GM18502 (cell line): ENCODE measurements at regions not wholly inside any gene's neighbourhood (a gene's known extent, or its start where the extent isn't known, plus 50 kb on each side); places are given as distances from the start of the nearest gene placed in this dataset.

Experiments used
- ATAC-seq: cut with Tn5 transposase; IDR thresholded peaks from one replicate; pipeline ENCODE4 v1.9.1; 2021; ENCODE audit warnings: mild to moderate bottlenecking; ENCODE audit not compliant: unreplicated experiment, poor library complexity

DNA sequence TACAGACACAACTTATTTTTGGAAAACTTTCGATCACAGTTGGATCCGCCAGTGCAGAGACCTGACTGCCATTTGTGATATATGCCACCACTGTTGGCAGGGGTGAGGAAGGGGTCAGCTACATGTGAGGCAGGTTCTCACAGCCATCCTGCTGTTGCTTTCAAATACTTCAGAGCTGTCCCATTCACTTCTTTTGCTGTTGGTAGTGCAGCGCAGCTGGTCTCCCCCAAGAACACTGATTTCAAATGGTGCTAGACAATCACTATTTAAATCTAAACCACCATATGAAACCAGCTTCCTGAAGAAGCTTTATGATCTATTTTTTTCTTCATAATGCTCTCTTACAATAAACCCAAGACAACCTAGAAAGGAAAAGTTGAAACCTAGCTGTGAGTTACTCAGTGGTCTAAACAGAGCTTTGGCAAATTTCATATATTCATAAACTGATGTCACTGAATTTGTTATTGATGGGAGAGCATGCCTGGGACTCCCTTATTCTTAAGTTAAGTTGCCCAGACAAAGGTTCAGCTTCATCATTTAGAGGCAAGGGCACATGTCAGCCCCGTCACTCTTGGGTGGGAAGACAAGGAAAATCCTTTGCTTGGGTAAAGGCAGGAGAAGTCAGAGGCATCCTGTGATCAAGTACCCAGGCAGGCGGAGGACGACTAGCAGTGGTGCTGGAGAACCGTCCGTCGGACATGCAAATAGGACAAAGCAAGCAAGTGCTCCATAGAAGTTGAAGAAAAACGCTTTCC lies 143.4 kb upstream of the KLF14 start:
- no peak for ATAC-seq

DNA sequence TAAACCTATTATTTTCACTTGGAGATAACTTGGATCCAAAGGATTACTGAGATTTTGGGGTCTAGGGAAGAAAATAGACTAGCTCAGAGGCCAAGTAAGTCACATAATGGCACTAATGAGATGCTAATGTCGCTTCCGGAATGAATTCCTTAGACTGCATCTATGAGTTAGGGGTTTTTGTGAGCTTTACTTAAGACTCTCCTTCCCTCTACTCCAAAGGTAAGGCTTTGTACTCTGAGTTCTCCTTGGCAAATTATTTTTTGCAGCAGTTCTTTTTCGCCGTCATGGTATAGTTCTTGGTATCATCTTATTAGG lies 143.9 kb upstream of the KLF14 start:
- ATAC-seq, result no peak

DNA sequence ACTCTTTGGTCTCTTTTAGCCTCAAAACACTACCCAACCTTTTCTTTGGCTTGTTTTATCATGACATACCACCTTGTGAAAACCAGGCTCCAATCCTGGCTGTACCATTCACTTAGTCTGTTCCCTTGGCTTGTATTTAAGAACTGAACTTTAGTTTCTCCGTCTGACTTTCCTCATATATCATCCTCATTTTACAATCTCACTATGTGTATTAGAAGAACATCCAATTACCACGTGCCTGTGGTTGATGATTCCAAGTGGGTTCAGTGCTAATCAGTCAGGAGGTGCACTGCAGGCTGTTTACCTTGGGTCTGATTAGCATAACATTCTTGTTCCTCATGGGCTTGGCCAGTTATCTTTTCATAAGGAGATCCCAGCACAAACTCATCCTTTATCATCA lies 144.8 kb upstream of the KLF14 start:
- ATAC-seq, result no peak

DNA sequence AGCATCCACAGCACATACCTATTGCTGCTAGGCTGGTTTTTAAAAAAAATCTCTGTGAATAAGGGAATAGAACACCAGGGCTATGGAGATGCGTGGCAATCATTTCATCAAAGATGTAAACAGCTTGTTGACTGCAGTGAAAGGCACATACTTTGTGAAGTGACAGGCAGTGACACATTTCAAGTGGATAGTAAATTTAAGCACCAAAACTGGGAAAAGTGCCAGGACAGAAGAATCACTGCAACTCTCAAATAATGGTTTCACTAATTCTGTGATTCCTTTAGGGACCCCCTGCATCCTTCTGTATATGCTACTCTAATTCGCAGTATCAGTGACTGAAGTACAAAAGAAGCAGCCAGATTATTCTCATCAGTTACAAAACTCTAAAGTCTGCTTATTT lies 145.2 kb upstream of the KLF14 start:
- ATAC-seq, result no peak

DNA sequence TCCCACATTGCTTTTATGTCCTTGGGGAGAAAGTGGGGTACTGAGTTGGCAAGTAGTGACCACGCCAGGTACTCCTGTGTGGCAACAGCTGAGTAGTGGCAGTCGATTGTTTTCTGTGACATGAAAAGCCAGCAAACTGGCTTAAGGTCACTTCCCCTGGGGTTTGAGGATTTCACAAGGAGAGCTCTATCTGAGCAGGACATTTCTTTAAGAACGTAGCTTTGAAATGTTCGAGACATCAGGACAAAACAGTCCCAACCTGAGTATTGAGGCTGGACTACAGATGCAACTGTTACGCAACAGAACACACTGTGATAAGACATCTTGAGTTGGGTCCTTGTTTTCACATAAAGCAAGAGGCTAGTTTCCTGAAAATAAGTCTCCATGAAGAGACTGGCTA lies 146.7 kb upstream of the KLF14 start:
- no peak for ATAC-seq

DNA sequence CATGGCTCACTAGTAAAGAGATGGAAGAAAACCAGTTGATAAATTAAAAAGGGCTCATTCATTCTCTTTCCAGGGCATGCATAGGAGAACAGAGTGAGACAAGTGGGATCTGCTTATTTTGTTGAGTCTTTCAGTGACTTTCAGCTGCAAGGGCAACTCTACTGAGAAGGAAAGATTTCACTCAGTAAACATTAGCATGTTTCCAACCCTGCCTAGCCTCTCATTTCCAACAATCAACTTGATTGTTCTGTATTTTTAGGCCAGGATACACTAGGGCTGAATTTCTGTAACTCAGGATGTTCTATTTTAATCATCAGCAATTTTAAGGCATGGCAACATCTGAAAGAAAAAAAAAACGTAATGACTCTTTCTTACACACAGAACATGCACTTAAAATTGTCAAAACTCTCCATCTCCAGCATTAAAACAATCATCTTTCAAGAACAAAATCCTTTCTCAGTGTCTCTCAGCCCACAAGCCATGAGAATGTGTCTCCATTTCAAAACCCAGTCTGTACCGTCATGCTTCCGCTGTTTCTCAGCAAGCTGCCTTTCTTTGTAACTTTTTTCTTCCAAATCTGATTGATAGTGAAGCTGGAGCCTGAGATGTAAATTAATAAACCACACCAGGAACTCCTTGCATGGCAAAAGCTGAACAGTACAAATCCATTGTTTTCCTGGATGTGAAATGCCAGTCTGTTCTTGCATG lies 147.2 kb upstream of the KLF14 start:
- no peak for ATAC-seq

DNA sequence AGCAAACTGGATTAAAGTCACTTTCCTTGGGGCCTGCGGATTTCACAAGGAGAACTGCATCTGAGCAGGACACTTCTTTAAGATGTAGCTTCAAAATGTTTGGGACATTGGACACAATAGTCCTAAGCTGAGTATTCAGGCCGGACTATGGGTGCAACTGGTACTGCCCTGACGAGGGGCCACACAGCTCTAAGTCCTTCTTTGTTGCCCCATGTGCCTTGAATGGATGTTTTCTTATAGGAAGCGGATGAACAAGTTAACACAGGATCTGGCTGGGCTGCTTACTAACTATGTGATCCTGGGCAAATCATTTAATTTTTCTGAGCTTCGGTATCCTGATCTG lies 147.8 kb upstream of the KLF14 start:
- no peak for ATAC-seq

DNA sequence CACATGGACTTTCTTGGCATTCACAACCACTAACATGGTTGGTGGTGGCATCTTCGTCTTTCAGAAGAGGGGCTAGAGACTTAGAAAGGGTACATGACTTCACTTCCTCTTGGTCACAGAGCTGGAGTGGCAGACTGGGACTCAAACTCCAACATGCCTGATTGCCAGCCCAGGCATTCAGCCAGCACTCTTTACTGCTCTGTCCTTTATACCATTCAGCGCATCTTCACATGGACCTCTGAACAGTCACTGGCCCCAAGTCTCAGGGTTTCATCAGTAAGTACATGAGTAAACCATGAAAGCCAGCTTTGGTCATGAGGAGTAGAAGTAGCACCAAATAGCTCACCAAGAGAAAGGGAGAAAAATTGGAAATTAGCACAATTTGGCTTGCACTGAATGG lies 148.4 kb upstream of the KLF14 start:
- no peak for ATAC-seq

DNA sequence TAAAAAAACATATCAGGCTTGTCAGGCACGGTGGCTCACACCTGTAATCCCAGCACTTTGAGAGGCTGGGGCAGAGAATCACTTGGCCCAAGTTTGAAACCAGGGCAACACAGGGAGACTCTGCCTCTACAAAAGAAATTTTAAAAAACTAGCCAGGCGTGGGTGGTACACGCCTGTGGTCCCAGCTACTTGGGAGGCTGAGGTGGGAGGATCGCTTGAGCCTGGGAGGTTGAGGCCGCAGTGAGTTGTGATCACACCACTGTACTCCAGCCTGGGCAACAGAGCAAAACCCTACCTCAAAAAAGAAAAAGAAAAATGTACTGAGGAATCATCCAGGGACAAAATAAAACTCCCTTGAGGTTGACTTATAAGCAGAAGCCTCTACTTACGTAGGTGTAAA lies 149.9 kb upstream of the KLF14 start:
- ATAC-seq, result no peak

DNA sequence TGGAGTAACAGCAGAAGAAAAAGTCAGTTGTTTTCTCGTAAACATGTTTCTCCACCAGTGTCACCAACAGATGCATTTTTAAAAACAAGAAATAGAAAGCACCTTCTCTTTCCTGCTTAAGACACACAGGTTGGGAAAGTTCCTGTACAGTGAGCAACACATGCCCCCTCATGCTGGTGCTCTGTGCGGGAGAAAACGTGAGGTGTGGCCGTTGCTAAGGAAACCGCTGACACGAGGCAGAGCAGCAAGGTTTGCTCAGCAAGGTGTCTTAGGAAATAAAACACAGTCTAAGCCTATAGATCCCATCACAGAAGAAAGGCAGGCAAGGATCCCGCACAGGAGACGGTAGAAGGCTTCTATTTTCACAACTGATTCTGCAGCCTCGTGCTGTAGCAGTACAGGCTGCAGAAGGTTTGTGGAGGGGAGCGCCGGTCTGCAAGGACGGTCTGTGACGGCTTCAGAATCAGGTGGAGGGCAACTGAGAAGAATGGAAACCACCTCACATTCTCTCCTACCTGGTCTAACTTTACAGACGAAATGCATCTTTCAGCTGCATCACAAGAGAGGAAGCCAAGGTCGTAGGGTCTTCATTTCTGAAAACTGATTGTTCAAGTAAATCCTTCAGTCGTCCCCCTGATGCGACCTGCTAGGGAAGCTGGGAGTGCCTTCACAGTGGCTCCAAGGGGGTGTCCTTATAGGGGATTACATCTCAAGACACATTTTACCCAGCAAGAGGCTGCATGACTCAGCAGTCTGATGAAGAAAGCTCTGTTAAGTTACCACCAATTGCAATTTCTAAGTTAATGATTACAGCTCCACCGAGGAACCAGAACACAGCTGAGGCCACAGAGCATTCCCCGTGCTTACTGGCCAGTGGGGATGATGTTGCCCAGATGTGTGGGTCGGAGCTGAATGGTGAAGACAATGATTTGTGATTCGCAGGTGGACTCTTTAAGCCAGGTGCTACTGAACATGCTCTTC lies 150.7 kb upstream of the KLF14 start:
- no peak for ATAC-seq

DNA sequence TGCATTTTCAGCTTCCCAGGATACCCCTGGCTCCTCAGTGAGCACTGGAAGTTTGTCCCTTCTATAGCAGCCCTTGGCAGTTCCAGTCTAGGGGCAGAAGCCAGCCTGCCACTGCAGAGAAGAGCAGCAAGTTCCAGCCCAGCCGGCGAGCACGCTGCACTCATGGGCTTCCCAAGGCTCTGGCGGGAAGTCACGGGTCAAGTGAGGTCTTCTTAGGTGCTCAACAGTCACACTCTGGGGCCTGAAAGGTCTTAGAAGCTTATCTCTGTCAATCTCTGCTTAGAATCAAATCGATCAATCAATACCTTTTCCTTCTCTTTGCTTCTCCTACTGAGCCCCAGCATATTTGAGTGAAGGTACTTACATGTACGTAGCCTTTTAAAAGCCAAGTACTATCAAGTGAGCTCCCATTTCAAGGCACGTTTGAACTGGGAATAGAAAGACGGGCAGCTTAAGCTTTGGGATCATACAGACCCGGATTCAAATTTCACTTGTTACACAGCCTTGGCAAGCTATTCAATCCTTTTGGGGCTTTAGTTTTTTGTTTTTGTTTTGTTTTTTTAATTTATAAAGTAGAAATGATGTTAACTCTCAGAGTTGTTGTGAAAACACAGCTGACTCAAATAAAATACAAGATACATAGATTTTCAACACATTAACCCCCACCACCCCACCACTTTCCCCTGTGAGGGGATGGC lies 152.6 kb upstream of the KLF14 start:
- ATAC-seq, result no peak

DNA sequence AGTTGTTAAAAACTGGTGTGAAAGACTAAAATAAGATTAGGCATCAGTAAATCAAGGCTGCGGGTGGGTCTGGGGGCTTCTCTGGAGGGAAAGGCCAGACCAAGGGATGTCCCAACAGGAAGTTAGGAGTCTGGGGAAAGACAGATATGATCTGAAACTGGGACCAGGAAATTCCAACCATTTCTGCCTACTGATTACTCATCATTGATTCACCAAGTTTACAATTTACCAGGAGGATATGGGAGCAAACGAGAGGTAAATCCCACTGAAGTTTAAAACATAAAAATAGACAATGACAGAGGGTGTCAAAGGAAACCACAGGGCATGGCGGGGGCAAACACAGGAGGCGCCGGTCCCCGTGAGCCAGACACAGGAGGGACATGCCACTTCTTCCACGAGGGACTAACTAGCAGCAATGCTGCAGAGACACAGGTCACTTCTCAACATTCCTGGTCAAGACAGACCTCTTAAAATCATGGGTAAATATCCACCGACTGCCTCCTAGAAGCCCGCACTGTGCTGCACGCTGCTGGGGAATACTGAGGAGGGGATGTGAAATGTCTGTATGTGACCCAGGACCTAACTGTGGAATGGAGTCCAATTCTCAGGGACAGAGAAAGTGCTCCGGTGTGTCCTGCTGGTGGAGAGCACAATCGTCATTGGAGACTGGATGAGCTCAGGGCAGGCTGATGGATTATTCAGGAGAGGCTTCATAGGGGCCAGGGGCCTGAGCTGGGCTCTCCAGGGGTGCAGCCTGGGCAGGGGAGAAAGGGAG lies 153.4 kb upstream of the KLF14 start:
- ATAC-seq, result no peak

DNA sequence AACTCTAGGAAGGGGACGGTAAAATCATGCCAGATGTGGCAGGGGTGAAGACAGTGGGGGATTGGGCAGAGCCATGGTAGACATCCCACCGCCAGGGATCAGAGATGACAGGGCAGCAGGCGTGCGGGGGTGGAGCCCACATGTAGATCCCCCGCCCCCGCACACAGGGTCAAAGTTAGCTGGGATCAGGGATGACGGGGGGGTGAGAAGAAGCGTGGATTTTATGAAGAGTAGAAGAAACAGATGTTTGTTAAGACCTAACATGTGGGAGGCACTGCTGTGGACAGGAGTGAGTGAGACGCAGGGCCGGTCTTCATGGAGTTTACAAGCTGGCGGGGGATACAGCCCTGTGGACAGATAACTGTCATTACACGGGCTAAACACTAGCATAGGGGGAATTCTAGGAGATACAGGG lies 154.0 kb upstream of the KLF14 start:
- no peak for ATAC-seq

DNA sequence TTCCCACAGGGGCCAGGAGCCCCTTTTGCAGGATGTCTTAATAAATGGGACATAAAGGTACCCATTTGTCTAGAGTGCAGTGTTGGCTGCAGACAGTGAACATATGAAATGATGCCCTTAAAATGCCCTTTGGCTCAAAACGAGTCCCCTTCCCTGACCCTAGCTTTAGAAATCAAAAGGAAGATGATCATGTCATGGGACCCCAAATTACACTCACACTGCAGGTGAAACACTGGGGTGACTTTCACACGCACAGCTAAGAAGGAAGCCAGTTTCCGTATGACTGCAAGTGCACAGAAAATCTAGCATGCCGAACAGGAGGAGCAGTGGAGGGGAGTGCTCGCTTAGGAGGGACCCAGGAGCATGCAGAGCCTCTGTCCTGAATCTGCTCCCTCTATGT lies 154.5 kb upstream of the KLF14 start:
- no peak for ATAC-seq

DNA sequence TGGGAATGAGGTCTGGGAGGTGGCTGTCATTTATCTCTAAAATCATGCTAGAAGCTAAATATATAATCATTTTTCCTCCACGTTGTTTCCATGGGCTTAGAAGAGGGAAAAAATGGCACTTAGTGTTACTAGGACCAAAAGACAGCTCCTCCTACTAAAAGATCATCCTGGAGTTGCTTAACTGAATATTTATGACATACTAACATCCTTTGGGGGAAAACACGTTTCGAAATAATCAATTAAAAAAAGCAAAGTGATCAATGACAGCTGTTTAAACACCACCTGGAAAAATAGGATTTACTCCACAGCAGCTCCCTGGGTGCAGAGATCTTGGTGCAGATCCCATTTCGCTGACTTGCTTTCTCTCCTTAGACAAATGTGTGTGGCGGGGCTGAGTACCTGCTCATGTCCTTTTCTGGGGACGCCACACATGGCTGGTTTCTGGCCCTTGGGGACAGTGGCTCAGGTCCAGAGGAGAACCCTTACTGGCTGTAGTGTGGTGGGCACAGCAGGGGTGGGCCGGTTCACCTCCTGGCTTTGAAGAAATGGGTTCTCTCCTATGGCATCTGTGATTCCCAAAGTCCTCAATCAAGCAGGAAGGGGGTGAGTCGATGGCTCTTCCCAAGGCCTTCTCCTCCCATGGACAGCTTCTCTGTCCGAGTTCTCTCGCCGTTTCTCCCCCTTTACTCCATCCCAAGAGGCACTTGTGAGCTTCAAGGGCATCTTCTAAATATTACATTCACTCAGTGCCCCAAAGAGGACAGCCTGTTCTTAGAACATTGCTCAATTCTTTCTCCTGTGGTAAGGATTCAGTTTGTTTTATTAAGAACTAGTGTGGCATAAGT lies 156.4 kb upstream of the KLF14 start:
- no peak for ATAC-seq

DNA sequence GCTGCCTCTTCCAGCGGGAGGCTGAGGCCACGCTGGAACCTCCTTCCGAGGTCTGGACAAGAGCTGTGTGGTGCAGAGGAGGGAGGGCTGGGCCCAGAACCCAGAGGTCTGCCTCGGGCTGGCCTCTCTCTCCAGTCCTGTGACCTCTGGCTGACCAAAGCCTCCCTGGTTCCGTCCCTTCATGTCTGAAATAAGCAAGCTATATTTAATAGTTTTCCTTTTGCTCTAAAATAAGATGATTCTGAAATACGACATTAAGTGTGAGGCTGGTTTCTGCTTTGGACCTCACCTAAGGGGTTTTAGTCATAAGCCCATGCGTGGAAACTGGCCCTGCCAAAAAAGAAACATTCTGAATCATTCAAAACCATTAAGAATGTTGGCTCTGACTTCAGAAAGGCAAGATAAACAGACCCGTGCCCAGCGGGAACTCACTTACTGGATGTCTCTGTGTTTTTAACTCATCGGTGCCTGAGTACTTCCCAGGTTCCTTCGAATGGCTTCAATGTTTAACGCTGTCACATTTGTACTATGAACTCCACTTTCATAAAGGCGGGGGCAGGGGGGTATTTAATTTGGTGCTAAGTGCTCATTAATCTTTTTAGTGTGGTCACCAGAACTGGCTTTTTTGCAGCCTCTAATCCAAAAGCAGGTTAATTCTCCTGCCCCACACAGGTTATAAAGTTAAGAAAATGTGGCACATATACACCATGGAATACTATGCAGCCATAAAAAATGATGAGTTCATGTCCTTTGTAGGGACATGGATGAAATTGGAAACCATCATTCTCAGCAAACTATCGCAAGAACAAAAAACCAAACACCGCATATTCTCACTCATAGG lies 157.5 kb upstream of the KLF14 start:
- no peak for ATAC-seq

DNA sequence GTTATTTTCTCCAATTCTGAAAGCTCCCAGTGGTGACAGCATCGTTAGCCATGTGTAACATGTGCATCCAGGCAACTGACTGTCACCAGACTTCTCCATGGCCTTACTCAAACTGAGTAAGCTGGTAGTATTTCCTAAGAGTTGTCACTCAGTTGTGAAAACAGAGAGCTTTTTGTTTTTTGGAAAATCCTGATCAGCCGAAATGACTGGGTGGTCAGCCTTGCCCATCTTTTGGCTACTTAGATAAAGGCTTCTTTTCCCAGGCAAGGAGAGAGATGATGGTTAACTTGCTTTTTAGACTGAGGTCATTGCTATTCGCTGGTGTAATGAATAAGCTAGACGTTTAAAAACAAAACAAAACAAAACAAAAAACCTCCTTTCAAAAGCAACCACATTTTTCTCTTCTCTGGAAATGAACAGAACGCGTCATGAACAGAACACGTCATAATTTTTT lies 159.5 kb upstream of the KLF14 start:
- ATAC-seq, result no peak
